Esophagus squamous epithelium (tissue), 5 donors: ENCODE measurements at regions not wholly inside any gene's neighbourhood (a gene's known extent, or its start where the extent isn't known, plus 50 kb on each side); places are given as distances from the start of the nearest gene placed in this dataset.

Experiments used
- DNase-seq: peaks from one replicate; lab custom pipeline; 2025; lab: John Stamatoyannopoulos, UW
- H3K27ac ChIP-seq, 4 donors: fragments of 200-600 bp; sonication (generic); one replicate each; pipeline ENCODE4 v1.5.1; 2016 to 2019; ENCODE audit warnings: mild to moderate bottlenecking in 1 of 4
- H3K27me3 ChIP-seq, 4 donors: fragments of 200-600 bp; sonication (generic); 1 replicate in 3 of 4; 2 replicates in 1 of 4; pipeline versions ENCODE4 v1.5.1 to v1.6.0; 2017 to 2021; ENCODE audit warnings: antibody characterized with exemption in 1 of 4
- H3K36me3 ChIP-seq, 3 donors: fragments of 200-600 bp; sonication (generic); one replicate each; pipeline ENCODE4 v1.5.1; 2016 to 2019
- H3K4me1 ChIP-seq, 3 donors: fragments of 200-600 bp; sonication (generic); one replicate each; pipeline ENCODE4 v1.5.1; 2017 to 2019
- H3K4me3 ChIP-seq, 4 donors: fragments of 200-600 bp; sonication (generic); 1 replicate in 3 of 4; 2 replicates in 1 of 4; pipeline ENCODE4 v1.5.1; 2016 to 2019; ENCODE audit warnings: mild to moderate bottlenecking in 2 of 4, moderate library complexity in 1 of 4
- H3K9me3 ChIP-seq, 3 donors: fragments of 200-600 bp; sonication (generic); one replicate each; pipeline ENCODE4 v1.5.1; 2016 to 2019
- CTCF ChIP-seq, 6 experiments: fragments of 450-650 bp in 4 of 6; fragments of 200-600 bp in 2 of 6; sonication (generic) in 2 of 6; IDR thresholded peaks; one replicate each; pipeline ENCODE4 v1.5.1; 2016 to 2019; ENCODE audit warnings: antibody characterized with exemption in 6 of 6, mild to moderate bottlenecking in 4 of 6, moderate library complexity in 4 of 6
- POLR2A ChIP-seq, 4 donors: fragments of 450-650 bp; IDR thresholded peaks; one replicate each; pipeline ENCODE4 v1.6.1; 2017; ENCODE audit warnings: antibody characterized with exemption in 4 of 4, mild to moderate bottlenecking in 4 of 4, moderate library complexity in 3 of 4
- WGBS, 2 donors: methylation state at CpG; one replicate each; pipeline ENCODE4 v1.1.5; 2018; 5-methylcytosine and 5-hydroxymethylcytosine counted together
- intact Hi-C: fragments of 100-400 bp; cut with DNase I; formaldehyde crosslinking; loops from one replicate; pipeline ENCODE4 v1.15.0; 2022
- donor health status: DM: yes; HTN: yes; CAD: no.

- intact Hi-C loops: no loop called here
- no peak overlapping the region for H3K4me3 ChIP-seq
- no peaks in the 10 kb centered on the region for H3K36me3 ChIP-seq
- H3K9me3 ChIP-seq: peaks cover 0 to 22% (median 0%) of the 10 kb centered on the region in 3 donors
- H3K4me1 ChIP-seq: no peaks in the 10 kb centered on the region
- DNase-seq: no peak
- no peak overlapping the region for H3K27ac ChIP-seq
- no peaks in the 10 kb centered on the region for H3K27me3 ChIP-seq
- TF ChIP-seq CTCF (IDR thresholded peaks at IDR 0.05) (no peak), POLR2A (IDR thresholded peaks at IDR 0.05) (no peak)
Measured at GRCh38 chr5:124245276-124245675, 501.2 kb downstream of the ZNF608 start.

DNA sequence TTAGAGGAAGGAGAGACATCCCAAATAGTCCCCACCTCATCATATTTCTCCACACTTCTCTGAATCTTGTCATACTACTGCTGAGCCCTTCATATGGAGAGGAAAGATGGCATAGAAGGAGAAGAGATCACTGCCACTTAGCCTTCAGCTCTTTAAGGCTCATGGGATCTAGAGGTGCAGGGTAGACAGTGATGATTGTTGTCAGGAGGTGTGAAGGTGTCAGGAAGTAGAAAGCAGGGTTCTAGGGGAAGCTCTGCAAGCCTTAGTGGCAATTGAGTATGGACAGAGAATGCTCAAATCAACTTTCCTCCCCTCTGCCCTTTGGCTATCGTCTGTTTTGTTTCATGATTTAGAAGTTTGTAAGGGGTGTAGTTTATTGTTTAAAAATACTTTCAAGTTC, 505.7 kb downstream of the ZNF608 start:
- intact Hi-C loops: no loop called here
- WGBS, 2 donors: 83 to 94% methylated on average over 1 of the region's 1 CpG

GRCh38 chr5:124239572-124239971, 506.9 kb downstream of the ZNF608 start:
- intact Hi-C loops: no loop called here
- Histone ChIP-seq H3K27ac (no peak overlapping the region), H3K36me3 (no peaks in the 10 kb centered on the region), H3K27me3 (no peaks in the 10 kb centered on the region), H3K4me1 (no peaks in the 10 kb centered on the region), H3K4me3 (no peak overlapping the region), H3K9me3 (peaks cover 0 to 12% (median 0%) of the 10 kb centered on the region in 3 donors)
- 90 to 100% methylated on average over 3 of the region's 3 CpGs for WGBS, 2 donors
- no peak for DNase-seq
- TF ChIP-seq POLR2A (IDR thresholded peaks at IDR 0.05) (no peak), CTCF (IDR thresholded peaks at IDR 0.05) (no peak)

More for the DNA sequence above, 505.7 kb downstream of the ZNF608 start:
- no peak for DNase-seq
- H3K9me3 ChIP-seq: peaks cover 0 to 21% (median 0%) of the 10 kb centered on the region in 3 donors
- no peaks in the 10 kb centered on the region for H3K4me1 ChIP-seq
- no peak overlapping the region for H3K27ac ChIP-seq
- no peaks in the 10 kb centered on the region for H3K27me3 ChIP-seq
- TF ChIP-seq POLR2A (IDR thresholded peaks at IDR 0.05) (no peak), CTCF (IDR thresholded peaks at IDR 0.05) (no peak)
- no peak overlapping the region for H3K4me3 ChIP-seq
- no peaks in the 10 kb centered on the region for H3K36me3 ChIP-seq

DNA sequence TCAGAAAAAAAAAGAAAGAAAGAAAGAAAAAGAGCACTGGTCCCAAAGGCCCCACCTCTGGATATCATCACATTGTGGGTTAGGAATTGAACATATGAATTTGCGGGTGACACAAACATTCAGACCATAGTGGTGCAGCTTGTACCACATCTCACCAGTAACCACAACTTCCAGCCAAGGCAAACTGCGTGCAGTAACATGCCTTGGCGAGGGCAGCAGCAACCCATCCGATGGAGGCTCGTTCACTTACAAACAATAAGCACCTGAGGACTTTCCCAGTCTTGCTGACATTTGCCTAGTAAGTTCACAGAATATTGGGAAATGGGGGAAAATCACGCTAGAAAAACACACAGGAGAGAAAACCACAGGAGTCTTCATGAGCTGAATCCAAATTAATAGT, 508.1 kb downstream of the ZNF608 start:
- DNase-seq: no peak

GRCh38 chr5:124237206-124237695, 509.2 kb downstream of the ZNF608 start:
- Histone ChIP-seq H3K4me3 (no peak overlapping the region), H3K27me3 (no peaks in the 10 kb centered on the region), H3K27ac (no peak overlapping the region), H3K9me3 (peaks cover 0 to 11% (median 0%) of the 10 kb centered on the region in 3 donors), H3K4me1 (no peaks in the 10 kb centered on the region), H3K36me3 (no peaks in the 10 kb centered on the region)
- 75 to 100% methylated on average over 1 of the region's 1 CpG for WGBS, 2 donors
- intact Hi-C loops: no loop called here
- no peak for TF ChIP-seq CTCF (IDR thresholded peaks at IDR 0.05)
- no peak for TF ChIP-seq POLR2A (IDR thresholded peaks at IDR 0.05)
- no peak for DNase-seq

More for the DNA sequence above, 508.1 kb downstream of the ZNF608 start:
- Histone ChIP-seq H3K9me3 (peaks cover 0 to 11% (median 0%) of the 10 kb centered on the region in 3 donors), H3K36me3 (no peaks in the 10 kb centered on the region), H3K4me3 (no peak overlapping the region), H3K4me1 (no peaks in the 10 kb centered on the region), H3K27ac (no peak overlapping the region), H3K27me3 (no peaks in the 10 kb centered on the region)
- no peak for TF ChIP-seq POLR2A (IDR thresholded peaks at IDR 0.05)
- TF ChIP-seq CTCF (IDR thresholded peaks at IDR 0.05): no peak
- intact Hi-C loops: no loop called here
- 38 to 66% methylated on average over 6 of the region's 6 CpGs for WGBS, 2 donors
